GM23248 (cell line): ENCODE measurements at regions not wholly inside any gene's neighbourhood (a gene's known extent, or its start where the extent isn't known, plus 50 kb on each side); places are given as distances from the start of the nearest gene placed in this dataset.

Experiments used
- EZH2 ChIP-seq: fragments of 200-600 bp; sonication (generic); IDR thresholded peaks from 2 replicates; pipeline ENCODE4 v1.6.1; 2018; ENCODE audit warnings: antibody characterized with exemption, mild to moderate bottlenecking; ENCODE audit not compliant: insufficient read depth, poor library complexity, severe bottlenecking
- EZH2phosphoT487 ChIP-seq: fragments of 200-600 bp; sonication (generic); IDR thresholded peaks from 2 replicates; pipeline ENCODE4 v1.6.1; 2018; ENCODE audit warnings: antibody characterized with exemption, moderate library complexity, mild to moderate bottlenecking, low read depth; ENCODE audit not compliant: insufficient read depth

GRCh38 chr10:59578741-59579140, 130.9 kb downstream of the SLC16A9 start:
- no peak for TF ChIP-seq EZH2phosphoT487
- TF ChIP-seq EZH2 = no peak
